GM21737 (cell line): ENCODE measurements at regions not wholly inside any gene's neighbourhood (a gene's known extent, or its start where the extent isn't known, plus 50 kb on each side); places are given as distances from the start of the nearest gene placed in this dataset.
A peak's percentile ranks its signal among the peaks of the same experiment; 100 is the strongest.

Experiments used
- ATAC-seq: cut with Tn5 transposase; IDR thresholded peaks from one replicate; pipeline ENCODE4 v1.9.1; 2021; ENCODE audit warnings: mild to moderate bottlenecking, moderate library complexity; ENCODE audit not compliant: unreplicated experiment

- no peak for ATAC-seq
Observed at GRCh38 chr2:64331849-64332699, 121.9 kb upstream of the LGALSL start.

DNA sequence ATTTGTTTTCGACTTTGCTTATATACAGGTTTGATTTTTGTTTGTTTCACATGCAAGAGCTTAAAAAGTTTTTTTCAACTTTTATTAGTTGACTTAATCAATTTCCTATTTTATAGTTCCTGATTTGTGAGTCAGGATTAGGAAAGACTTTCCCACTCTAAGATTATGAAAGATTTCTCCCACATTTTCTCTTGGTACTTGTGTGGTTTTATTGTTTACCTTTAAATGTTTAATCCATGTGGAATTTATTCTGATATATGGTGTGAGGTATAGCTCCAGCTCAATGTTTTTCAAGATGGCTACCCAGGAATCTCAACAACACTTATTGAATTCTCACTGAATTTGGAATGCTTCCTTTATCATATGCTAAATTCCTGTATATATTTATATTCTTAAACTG lies 117.8 kb upstream of the LGALSL start:
- no peak for ATAC-seq

DNA sequence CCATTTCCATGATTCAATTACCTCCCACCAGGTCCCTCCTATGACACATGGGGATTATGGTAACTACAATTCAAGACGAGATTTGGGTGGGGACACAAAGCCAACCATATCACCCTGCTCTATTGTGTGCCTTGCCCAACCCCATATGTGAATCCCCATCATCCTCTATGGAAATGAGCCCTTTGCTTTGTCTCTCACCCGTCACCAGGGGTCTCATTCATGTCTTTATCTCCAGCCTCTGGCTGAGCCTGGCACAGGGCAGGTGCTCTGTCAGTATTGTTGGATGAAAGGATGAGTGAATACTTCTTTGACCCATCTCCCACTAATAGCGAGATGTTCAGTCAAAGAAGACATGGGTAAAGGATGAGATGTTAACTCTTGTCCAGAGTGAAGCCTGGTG lies 116.6 kb upstream of the LGALSL start:
- no peak for ATAC-seq

DNA sequence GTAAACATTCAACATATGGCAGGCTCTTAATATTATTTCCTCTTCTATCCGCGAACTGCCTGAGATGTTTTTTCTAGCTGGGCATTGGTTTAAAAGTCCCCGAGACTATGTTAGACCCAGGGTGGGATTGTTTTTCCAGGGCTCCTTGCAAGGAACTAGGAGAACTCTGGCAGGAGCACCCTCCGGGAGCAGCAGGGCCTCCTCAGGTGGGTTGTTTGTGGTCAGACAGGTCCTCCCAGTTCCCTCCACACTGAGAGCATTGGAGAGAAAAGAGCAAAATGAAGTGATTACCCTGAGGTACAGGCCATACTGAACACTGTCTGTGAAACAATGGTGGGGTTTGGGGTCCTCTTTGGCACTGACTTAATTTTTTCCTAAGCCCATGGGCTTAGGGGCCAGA lies 115.9 kb upstream of the LGALSL start:
- no peak for ATAC-seq

GRCh38 chr2:64338910-64339500 lies 115.0 kb upstream of the LGALSL start:
- ATAC-seq, result no peak

DNA sequence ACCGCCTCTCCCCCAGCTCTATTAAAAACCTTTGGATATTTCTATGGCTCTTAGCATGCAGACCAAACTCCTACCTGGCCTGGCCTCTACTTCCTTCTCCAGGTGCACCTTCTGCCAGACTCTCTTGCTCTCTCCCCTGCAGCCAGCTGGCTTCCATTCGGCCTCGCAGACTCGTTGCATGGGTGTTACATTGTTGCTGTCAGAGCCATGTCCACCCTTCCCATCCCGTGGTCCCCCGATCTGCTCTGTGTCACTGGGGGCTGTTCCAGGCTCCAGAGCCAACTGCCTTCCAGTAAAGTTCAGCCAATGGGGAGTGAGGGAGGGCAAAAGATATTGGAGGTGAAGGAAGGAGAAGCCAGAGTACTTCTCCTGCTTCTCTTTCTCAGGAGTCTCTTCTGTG lies 112.5 kb upstream of the LGALSL start:
- no peak for ATAC-seq

- ATAC-seq, result no peak
Observed at GRCh38 chr2:64342195-64343099, 111.5 kb upstream of the LGALSL start.

DNA sequence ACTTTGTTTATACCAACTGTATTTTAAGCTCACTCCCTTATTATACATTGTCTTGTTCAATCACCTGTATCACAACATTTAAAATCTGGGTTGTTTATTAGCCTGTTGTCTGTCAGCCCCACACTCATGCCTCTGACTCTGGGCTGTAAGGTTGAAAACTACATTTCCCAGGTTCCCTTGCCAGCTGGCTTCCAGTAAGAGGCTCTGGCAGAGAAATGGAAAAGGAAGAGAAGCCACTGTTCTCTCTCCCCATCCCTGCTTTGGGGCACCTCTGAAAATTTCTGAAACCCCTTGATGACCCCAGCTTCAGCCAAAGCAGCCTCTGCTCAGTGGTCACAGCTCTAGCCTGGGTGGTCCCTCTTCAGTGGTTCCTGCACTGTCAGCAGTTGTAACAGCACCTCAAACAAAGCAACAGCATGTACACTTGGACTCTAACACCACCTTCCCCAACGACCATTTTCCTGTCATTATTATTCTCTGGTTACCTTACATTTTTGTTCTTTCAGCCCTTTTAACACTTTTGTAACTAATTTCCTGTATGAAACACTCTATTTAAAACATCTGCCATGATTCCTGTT lies 108.9 kb upstream of the LGALSL start:
- no peak for ATAC-seq

GRCh38 chr2:64345998-64346397 lies 108.0 kb upstream of the LGALSL start:
- ATAC-seq, result no peak

- no peak for ATAC-seq
Observed at GRCh38 chr2:64348386-64349130, 105.4 kb upstream of the LGALSL start.

- ATAC-seq, result no peak
Observed at GRCh38 chr2:64349131-64349530, 104.8 kb upstream of the LGALSL start.

DNA sequence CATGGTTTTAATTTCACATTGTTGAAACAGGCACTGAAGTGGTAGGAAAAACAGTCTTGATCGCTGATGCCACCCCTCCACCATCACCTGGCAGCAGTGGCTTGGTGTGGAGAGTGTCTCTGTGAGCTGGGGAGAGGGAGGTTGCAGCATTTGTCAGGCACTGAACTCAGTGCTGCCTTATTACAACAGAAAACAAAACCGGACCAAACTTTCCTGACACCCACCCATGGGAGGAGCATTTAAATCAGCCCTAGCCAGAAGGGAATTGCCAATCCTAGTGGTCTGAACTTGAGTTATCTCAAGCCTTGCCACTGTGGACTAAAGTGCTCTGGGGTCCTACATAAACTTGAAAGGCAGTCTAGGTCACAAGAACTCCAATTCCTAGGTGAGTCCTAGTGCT lies 103.0 kb upstream of the LGALSL start:
- no peak for ATAC-seq

DNA sequence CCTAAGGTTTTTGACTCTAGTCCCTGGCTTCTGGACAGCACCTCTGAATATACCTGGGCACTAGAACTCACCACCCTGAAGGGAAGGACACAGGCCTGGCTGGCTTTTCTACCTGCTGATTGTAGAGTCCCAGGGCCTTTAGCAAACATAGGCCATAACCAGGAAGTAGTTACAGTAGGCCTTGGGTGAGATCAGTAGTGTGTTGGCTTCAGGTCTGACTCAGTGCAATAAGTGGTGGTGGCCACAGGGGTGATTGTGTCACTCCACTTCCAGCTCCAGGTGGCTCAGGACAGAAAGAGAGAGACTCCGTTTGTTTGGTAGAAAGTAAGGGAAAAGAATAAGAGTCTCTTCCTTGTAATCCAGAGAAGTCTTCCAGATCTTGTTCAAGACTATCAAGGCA lies 101.7 kb upstream of the LGALSL start:
- no peak for ATAC-seq

GRCh38 chr2:64354857-64355680 lies 98.9 kb upstream of the LGALSL start:
- no peak for ATAC-seq

- ATAC-seq, result no peak
Observed at GRCh38 chr2:64356906-64357305, 97.1 kb upstream of the LGALSL start.

DNA sequence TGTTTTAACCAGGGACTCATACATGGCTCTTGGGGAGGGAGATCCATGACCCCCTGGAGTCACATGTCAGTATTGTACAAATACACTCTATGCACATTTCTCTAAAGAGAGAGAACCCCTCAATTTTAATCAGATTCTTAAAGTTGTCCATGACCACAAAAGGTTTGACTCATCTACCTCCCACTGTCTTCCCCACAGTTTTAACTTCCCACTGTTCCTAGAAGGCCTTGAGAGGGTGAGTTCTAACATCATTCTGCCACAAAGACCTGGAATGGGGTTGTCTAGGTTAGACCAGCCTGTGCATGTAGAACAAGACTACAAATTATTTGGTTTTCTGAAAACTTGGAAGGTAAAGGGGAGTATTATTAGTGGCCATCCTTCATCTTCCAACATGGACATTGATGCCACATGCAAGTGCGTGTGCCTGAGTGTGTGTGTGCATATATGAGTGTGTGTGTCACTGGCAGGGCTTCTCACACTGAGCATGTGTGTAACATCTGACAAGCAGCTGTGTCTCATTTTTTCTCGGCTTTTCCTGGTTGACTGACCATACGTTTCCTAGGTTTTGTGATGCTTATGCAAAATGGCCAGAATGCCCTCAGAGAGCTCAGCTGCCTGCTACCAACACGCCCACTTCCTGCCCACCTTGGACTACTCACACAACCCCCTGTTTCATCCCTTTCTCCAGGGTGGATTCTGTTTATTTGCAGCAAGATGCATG lies 94.6 kb upstream of the LGALSL start:
- ATAC-seq, result peak; percentile 42

GRCh38 chr2:64359892-64360657 lies 93.9 kb upstream of the LGALSL start:
- ATAC-seq, result peak; percentile 81
